ENCODE measurements at regions not wholly inside any gene's neighbourhood (a gene's known extent, or its start where the extent isn't known, plus 50 kb on each side); places are given as distances from the start of the nearest gene placed in this dataset.
"Not testable (repeated sequence)": the region's sequence is repeated elsewhere in the genome, so short reads cannot be mapped to it uniquely, and the experiment has no call there.

GRCh38 chr9:63450836-63451235, 1834.2 kb downstream of the FOXD4L5 start:
- H3K4me3 ChIP-seq; H3K9me3 ChIP-seq; intact Hi-C loops (cut with DNase I); ATAC-seq; H3K27ac ChIP-seq; H3K4me1 ChIP-seq; H3K36me3 ChIP-seq; H3K27me3 ChIP-seq: not testable (repeated sequence)
- WGBS (ENCODE audit: insufficient coverage, low coverage, low lambda C conversion rate, missing lambda C conversion rate): 2% methylated on average over 39 of the region's 46 CpGs
- DNase-seq: peak in 1 of 3 donors; percentile 21

GRCh38 chr9:63425123-63425522, 1859.9 kb downstream of the FOXD4L5 start:
- intact Hi-C loops (cut with DNase I); ATAC-seq; DNase-seq; H3K4me1 ChIP-seq; H3K27me3 ChIP-seq; H3K36me3 ChIP-seq; H3K27ac ChIP-seq; H3K9me3 ChIP-seq; H3K4me3 ChIP-seq: not testable (repeated sequence)
- WGBS (ENCODE audit: insufficient coverage, low coverage, low lambda C conversion rate, missing lambda C conversion rate): no CpG with 5 or more reads among the region's 3 CpGs

DNA sequence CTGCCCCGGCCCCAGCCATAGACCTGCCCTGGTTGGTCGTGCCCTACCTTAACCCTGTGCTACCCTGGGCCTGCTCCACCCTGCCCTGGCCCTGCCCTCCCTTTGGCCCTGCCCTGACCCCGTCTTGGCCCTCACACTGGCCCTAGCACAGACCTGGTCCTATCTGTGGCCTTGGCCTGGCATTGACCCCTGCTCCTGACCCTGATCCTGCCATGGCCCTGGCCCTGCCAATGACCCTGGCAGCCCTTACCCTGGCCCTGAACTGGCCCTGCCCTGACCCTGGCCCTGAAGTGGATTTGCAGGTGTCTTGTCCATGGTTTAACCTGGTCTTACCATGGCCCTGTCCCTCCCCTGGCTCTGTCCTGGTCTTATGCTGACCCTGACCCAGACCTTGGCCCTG, 1894.1 kb downstream of the FOXD4L5 start:
- H3K36me3 ChIP-seq; H3K4me3 ChIP-seq; H3K27me3 ChIP-seq; ATAC-seq; H3K9me3 ChIP-seq; H3K27ac ChIP-seq; intact Hi-C loops (cut with DNase I); H3K4me1 ChIP-seq: not testable (repeated sequence)
- WGBS (ENCODE audit: insufficient coverage, low coverage, low lambda C conversion rate, missing lambda C conversion rate): no CpG with 5 or more reads among the region's 3 CpGs
- DNase-seq: peak in 1 of 3 donors; percentile 6

GRCh38 chr9:63385479-63385878, 1899.5 kb downstream of the FOXD4L5 start:
- ATAC-seq; H3K9me3 ChIP-seq; H3K27me3 ChIP-seq; intact Hi-C loops (cut with DNase I); H3K27ac ChIP-seq; H3K36me3 ChIP-seq; H3K4me1 ChIP-seq: not testable (repeated sequence)
- H3K4me3 ChIP-seq: peak overlapping the region in 1 of 3 donors; percentile 24
- WGBS (ENCODE audit: insufficient coverage, low coverage, low lambda C conversion rate, missing lambda C conversion rate): 51% methylated on average over 6 of the region's 28 CpGs
- peak in 1 of 3 donors; percentile 14 for DNase-seq

DNA sequence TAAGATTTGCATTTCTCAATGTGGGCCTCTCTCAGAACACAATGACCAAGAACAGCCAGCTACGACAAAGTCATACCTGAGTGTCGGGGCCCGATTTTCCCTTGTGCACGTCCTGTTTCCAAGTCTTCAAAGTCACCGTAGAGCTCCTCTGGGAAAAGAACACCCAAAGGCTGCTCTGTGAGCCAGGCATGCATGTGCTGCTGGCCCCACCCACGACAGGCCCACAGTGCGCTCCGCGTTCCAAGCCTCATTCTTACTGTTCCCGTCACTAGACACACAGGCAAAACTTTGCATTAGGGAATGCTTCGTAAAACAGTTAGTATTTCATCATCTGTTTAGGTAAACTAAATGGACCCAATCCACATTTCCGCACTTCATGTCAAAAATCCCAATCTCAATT, 1905.1 kb downstream of the FOXD4L5 start:
- H3K27ac ChIP-seq; H3K27me3 ChIP-seq; ATAC-seq; H3K9me3 ChIP-seq; H3K36me3 ChIP-seq; intact Hi-C loops (cut with DNase I); H3K4me1 ChIP-seq; H3K4me3 ChIP-seq: not testable (repeated sequence)
- WGBS (ENCODE audit: insufficient coverage, low coverage, low lambda C conversion rate, missing lambda C conversion rate): 90% methylated on average over 10 of the region's 12 CpGs
- DNase-seq: peak in 2 of 3 donors; percentile 13 to 18

- H3K27me3 ChIP-seq; H3K4me3 ChIP-seq; H3K27ac ChIP-seq; ATAC-seq; H3K4me1 ChIP-seq; H3K9me3 ChIP-seq; intact Hi-C loops (cut with DNase I); DNase-seq; H3K36me3 ChIP-seq: not testable (repeated sequence)
- 40% methylated on average over 2 of the region's 4 CpGs for WGBS (ENCODE audit: insufficient coverage, low coverage, low lambda C conversion rate, missing lambda C conversion rate)
Observed at GRCh38 chr9:63354219-63354618, 1930.8 kb downstream of the FOXD4L5 start.

GRCh38 chr9:63347347-63347746, 1937.7 kb downstream of the FOXD4L5 start:
- H3K4me3 ChIP-seq; H3K4me1 ChIP-seq; intact Hi-C loops (cut with DNase I); H3K27me3 ChIP-seq; H3K36me3 ChIP-seq; H3K27ac ChIP-seq; ATAC-seq; DNase-seq; H3K9me3 ChIP-seq: not testable (repeated sequence)
- WGBS (ENCODE audit: insufficient coverage, low coverage, low lambda C conversion rate, missing lambda C conversion rate): 46% methylated on average over 2 of the region's 3 CpGs

DNA sequence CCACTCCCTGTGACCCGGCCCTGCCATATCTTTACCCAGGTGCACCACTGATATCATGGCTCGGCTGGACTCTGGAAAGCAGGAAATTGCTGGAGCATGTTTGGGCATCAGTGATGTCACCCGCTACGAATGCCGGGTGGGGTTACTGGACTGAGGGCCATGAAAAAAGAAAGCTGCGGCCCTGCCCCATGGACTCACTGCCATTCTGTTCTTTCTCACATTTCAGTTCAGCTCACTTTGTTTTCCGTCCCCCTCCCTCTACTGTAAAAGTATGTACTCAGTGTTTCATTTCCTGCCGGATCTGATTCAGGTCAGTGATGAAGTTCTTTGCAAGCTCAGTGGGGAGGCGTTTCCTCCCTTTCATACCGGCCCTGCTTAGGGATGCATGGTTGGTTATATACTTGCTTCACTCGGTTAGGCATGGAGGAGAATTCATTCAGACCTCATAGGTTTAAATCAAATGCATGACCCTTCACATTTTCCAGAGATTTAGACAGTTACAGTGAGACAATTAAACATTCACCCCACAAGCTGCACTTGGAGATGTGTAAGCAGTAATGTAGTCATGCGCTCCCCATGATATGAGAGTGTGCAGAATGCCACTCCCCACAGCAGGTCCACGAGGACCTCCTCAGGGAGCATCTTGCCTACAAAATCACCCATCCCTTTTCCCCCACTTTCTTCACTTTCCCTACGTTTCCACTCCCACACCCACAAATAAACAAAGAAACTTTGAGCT, 1938.5 kb downstream of the FOXD4L5 start:
- intact Hi-C loops (cut with DNase I); H3K4me1 ChIP-seq; H3K4me3 ChIP-seq; H3K27ac ChIP-seq; H3K27me3 ChIP-seq; H3K36me3 ChIP-seq; ATAC-seq; H3K9me3 ChIP-seq: not testable (repeated sequence)
- peak in 1 of 3 donors; percentile 56 for DNase-seq
- WGBS (ENCODE audit: insufficient coverage, low coverage, low lambda C conversion rate, missing lambda C conversion rate): 44% methylated on average over 9 of the region's 14 CpGs

DNA sequence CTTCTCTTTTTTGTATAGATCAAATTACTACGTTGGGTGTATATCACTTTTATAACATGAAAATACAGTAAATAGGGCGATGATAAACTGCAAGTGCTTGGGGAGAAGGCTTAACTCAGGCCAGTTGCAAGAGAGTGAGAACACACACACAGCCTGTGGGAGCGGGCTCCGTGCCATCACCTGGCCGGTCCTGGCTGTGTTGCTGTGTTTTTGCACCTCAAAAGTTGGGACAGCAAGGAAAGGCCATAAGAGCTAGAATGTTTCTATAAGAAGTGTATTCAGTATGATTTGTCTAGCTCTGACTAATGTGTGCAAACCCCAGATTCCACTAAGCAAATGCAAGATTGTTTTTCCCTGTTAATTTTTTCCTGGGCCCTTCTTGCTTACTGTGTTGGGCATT, 1940.6 kb downstream of the FOXD4L5 start:
- intact Hi-C loops (cut with DNase I); H3K36me3 ChIP-seq; DNase-seq; H3K9me3 ChIP-seq; H3K4me3 ChIP-seq; H3K27me3 ChIP-seq; H3K4me1 ChIP-seq; ATAC-seq; H3K27ac ChIP-seq: not testable (repeated sequence)
- WGBS (ENCODE audit: insufficient coverage, low coverage, low lambda C conversion rate, missing lambda C conversion rate): no CpG with 5 or more reads among the region's 5 CpGs

DNA sequence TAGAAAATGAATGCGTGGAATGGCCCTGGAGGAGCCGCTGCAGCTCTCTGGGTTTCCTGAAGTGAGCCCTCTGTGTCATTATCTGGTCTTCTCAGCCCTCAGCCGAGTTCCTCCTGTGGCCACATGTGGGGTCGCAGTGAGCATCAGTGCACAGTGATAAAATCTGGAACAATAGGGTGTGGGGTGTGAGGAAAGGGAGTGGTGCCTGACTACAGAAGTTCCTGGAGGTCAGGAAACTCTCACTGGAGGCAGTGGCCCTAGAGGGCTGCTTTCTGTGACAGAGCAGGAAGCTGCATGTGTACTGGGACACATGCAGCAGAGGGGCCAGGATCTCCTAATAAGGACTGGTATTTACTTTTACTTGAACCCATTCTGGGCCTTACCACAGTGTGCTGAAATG, 1942.5 kb downstream of the FOXD4L5 start:
- H3K9me3 ChIP-seq; H3K27me3 ChIP-seq; ATAC-seq; H3K4me3 ChIP-seq; H3K27ac ChIP-seq; H3K4me1 ChIP-seq; intact Hi-C loops (cut with DNase I); H3K36me3 ChIP-seq: not testable (repeated sequence)
- DNase-seq: peak in 1 of 3 donors; percentile 25
- 75% methylated on average over 2 of the region's 4 CpGs for WGBS (ENCODE audit: insufficient coverage, low coverage, low lambda C conversion rate, missing lambda C conversion rate)
